Endothelial cell of umbilical vein (primary cell): ENCODE measurements at regions not wholly inside any gene's neighbourhood (a gene's known extent, or its start where the extent isn't known, plus 50 kb on each side); places are given as distances from the start of the nearest gene placed in this dataset.

Source experiments
- CTCF ChIP-seq, 2 donors: IDR thresholded peaks; 1 replicate in 1 of 2; 2 replicates in 1 of 2; pipeline ENCODE4 v1.5.1; 2011; ENCODE audit warnings: low read length in 2 of 2, mild to moderate bottlenecking in 2 of 2, moderate library complexity in 2 of 2, control low read depth in 1 of 2, inconsistent platforms in 1 of 2, low read depth in 1 of 2; ENCODE audit not compliant: insufficient read depth in 1 of 2; ENCODE audit errors: extremely low read depth in 1 of 2
- GATA2 ChIP-seq: IDR thresholded peaks from 2 replicates; pipeline ENCODE4 v1.7.0; 2011; ENCODE audit warnings: low read depth, mild to moderate bottlenecking, moderate library complexity, mixed read lengths, low read length; ENCODE audit not compliant: insufficient read length, insufficient read depth
- POLR2A ChIP-seq: IDR thresholded peaks from 2 replicates; pipeline ENCODE4 v1.6.1; 2012; ENCODE audit warnings: low read depth, mild to moderate bottlenecking, control low read depth, low read length

GRCh38 chrX:38968344-38969216, 167.3 kb downstream of the MID1IP1 start:
- TF ChIP-seq POLR2A (no peak), CTCF (IDR thresholded peaks at IDR 0.05; ENCODE audit: extremely low read depth in 1 of 2, insufficient read depth in 1 of 2, low read depth in 1 of 2, low read length in 2 of 2) (no peak), GATA2 (no peak)
